ENCODE measurements at regions not wholly inside any gene's neighbourhood (a gene's known extent, or its start where the extent isn't known, plus 50 kb on each side); places are given as distances from the start of the nearest gene placed in this dataset.

DNA sequence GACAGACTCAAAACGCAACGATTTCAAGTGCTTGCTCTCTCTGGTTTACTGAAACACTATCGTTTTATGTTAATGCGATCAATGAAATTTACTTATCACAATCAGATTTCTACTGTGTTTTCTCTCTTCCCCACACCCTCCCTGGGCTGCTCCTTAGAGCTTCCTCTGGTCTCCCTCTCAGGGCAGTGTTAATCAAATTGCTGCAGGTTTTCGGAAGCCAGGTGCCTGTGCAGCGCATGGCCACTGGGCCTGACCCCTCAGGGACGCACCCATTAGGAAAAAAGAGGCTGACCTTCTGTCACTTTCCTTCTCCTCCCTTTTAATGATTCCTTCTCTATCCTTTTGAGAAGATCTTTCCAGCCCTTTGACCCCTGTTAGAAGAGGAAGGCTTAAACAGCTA lies 134.5 kb upstream of the ONECUT1 start:
- ChIA-PET POLR2A (no interaction called here), CTCF (no interaction called here)
- H3K4me1 ChIP-seq (ENCODE audit: control insufficient read depth, insufficient read depth, low read length), result no peaks in the 10 kb centered on the region
- H3K4me3 ChIP-seq (ENCODE audit: low read depth in 2 of 2, low read length in 2 of 2), result no peak overlapping the region
- DNase-seq (ENCODE audit: low read depth, low spot score) (no peak), ATAC-seq (no peak)
- TF ChIP-seq POLR2AphosphoS5 (IDR thresholded peaks at IDR 0.05; ENCODE audit: low read depth, low read length) (no peak), CTCF (IDR thresholded peaks at IDR 0.05) (no peak), TCF7L2 (IDR thresholded peaks at IDR 0.05; ENCODE audit: low read depth, low read length) (no peak), SIN3A (IDR thresholded peaks at IDR 0.05; ENCODE audit: borderline replicate concordance, insufficient read depth, low read depth, low read length) (no peak)
- TF ChIP-seq, protein P1, sequence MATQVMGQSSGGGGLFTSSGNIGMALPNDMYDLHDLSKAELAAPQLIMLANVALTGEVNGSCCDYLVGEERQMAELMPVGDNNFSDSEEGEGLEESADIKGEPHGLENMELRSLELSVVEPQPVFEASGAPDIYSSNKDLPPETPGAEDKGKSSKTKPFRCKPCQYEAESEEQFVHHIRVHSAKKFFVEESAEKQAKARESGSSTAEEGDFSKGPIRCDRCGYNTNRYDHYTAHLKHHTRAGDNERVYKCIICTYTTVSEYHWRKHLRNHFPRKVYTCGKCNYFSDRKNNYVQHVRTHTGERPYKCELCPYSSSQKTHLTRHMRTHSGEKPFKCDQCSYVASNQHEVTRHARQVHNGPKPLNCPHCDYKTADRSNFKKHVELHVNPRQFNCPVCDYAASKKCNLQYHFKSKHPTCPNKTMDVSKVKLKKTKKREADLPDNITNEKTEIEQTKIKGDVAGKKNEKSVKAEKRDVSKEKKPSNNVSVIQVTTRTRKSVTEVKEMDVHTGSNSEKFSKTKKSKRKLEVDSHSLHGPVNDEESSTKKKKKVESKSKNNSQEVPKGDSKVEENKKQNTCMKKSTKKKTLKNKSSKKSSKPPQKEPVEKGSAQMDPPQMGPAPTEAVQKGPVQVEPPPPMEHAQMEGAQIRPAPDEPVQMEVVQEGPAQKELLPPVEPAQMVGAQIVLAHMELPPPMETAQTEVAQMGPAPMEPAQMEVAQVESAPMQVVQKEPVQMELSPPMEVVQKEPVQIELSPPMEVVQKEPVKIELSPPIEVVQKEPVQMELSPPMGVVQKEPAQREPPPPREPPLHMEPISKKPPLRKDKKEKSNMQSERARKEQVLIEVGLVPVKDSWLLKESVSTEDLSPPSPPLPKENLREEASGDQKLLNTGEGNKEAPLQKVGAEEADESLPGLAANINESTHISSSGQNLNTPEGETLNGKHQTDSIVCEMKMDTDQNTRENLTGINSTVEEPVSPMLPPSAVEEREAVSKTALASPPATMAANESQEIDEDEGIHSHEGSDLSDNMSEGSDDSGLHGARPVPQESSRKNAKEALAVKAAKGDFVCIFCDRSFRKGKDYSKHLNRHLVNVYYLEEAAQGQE (IDR thresholded peaks at IDR 0.05; ENCODE audit: insufficient read depth in 1 of 2, low read depth in 2 of 2, low read length in 1 of 2), result no peak
- intact Hi-C loops (cut with micrococcal nuclease; ENCODE audit: unreplicated experiment), result no loop called here
- no peaks in the 10 kb centered on the region for H3K36me3 ChIP-seq (ENCODE audit: control insufficient read depth, insufficient read depth, low read length)
- no peak overlapping the region for H3K27ac ChIP-seq (ENCODE audit: low read length)
- in situ Hi-C loops (cut with HindIII; ENCODE audit: low pct_unique_long_range_greater_than_20kb, low sequenced_read_pairs), result no loop called here
- no peaks in the 10 kb centered on the region for H3K9me3 ChIP-seq (ENCODE audit: control insufficient read depth, insufficient read depth, low read depth, low read length)
- BruUV-seq (replicated peaks), result no TSS peak
- H3K27me3 ChIP-seq (ENCODE audit: control insufficient read depth, insufficient read depth, low read length), result no peaks in the 10 kb centered on the region; the same call in 1 of the 2 replicates

DNA sequence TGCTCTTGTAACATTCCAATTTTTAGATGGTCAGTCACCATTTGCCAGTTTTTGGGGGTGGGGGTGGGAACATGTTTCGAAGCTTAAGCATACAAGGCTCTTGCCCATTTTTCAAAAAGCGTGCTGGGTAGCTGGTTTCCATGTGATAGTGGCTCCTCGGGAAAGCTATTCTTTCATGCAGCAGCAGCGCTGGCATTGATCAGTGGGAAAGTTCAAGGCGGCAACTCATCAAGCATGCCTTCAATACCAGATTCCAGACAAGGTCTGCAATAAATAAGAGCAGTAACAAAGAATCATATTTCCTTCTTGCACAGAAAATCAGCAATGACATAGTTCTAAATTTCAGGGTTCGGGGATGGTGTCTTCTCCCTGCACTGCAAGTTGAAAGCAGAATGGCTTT lies 133.5 kb upstream of the ONECUT1 start:
- intact Hi-C loops (cut with micrococcal nuclease; ENCODE audit: unreplicated experiment) (no loop called here), in situ Hi-C loops (cut with HindIII; ENCODE audit: low pct_unique_long_range_greater_than_20kb, low sequenced_read_pairs) (no loop called here)
- no peaks in the 10 kb centered on the region; the same call in 1 of the 2 replicates for H3K27me3 ChIP-seq (ENCODE audit: control insufficient read depth, insufficient read depth, low read length)
- H3K4me3 ChIP-seq (ENCODE audit: low read depth in 2 of 2, low read length in 2 of 2), result no peak overlapping the region
- no TSS peak for BruUV-seq (replicated peaks)
- DNase-seq (ENCODE audit: low read depth, low spot score) (no peak), ATAC-seq (no peak)
- H3K36me3 ChIP-seq (ENCODE audit: control insufficient read depth, insufficient read depth, low read length), result no peaks in the 10 kb centered on the region
- no peaks in the 10 kb centered on the region for H3K4me1 ChIP-seq (ENCODE audit: control insufficient read depth, insufficient read depth, low read length)
- no peaks in the 10 kb centered on the region for H3K9me3 ChIP-seq (ENCODE audit: control insufficient read depth, insufficient read depth, low read depth, low read length)
- TF ChIP-seq CTCF (IDR thresholded peaks at IDR 0.05), result no peak
- TF ChIP-seq POLR2AphosphoS5 (IDR thresholded peaks at IDR 0.05; ENCODE audit: low read depth, low read length), result no peak
- TF ChIP-seq, protein P1 (IDR thresholded peaks at IDR 0.05; ENCODE audit: insufficient read depth in 1 of 2, low read depth in 2 of 2, low read length in 1 of 2), result no peak
- no peak for TF ChIP-seq SIN3A (IDR thresholded peaks at IDR 0.05; ENCODE audit: borderline replicate concordance, insufficient read depth, low read depth, low read length)
- POLR2A ChIA-PET, result no interaction called here
- no peak overlapping the region for H3K27ac ChIP-seq (ENCODE audit: low read length)
- CTCF ChIA-PET, result no interaction called here
